ENCODE measurements at regions not wholly inside any gene's neighbourhood (a gene's known extent, or its start where the extent isn't known, plus 50 kb on each side); places are given as distances from the start of the nearest gene placed in this dataset.
"Not testable (repeated sequence)": the region's sequence is repeated elsewhere in the genome, so short reads cannot be mapped to it uniquely, and the experiment has no call there.

DNA sequence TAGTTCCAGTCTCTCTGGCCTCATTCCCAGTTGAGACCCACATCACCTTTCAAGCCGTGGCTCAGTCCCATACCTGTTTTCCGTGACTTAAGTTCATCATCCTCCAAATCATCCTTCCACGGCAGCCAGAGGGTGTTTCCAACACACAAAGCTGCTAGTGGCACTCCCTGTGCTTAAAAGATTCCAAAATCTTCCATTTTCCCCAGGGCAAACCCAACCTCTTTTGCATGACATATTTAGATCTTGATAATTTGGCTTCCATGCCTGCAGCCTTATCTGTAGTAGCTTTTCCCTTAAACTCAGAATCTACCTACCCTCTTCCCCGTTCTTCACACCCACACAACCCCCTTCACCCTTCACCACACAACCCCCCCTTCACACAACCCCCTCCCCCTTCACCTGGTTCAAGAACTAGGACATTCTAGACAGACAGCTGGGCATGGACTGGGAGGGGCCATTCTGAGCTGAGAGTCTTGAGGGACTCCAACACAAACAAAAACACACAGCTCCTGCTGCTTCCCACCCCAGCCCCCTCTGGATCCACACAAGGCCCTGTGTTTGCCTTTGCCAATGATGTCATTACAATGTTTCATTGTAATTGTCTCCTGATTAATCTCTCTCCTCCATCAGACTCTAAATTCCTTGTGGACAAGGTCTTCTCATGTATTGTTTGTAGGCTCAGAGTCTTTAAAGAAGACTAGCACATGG lies 268.2 kb downstream of the SH3GL2 start:
- DNase-seq, result no peak

DNA sequence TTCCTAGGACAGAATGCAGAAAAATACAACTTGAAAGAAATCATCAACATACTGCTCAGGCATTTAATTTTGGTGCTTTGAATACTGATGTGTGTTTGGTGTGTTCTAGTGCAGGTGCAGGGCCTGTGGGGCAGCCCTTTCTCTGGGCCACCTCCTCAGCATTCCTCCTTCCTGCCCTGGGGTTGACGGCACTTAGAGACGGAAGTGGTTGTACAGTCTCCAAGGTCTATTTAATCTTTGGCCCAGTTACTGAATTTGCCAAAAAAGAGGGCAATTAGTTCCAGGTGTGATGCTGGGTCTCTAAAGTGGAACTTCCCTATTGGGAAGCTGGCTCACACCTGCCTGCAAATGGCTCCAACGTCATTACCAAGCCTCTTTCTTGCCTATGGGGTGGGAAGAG lies 269.0 kb downstream of the SH3GL2 start:
- DNase-seq, result no peak

DNA sequence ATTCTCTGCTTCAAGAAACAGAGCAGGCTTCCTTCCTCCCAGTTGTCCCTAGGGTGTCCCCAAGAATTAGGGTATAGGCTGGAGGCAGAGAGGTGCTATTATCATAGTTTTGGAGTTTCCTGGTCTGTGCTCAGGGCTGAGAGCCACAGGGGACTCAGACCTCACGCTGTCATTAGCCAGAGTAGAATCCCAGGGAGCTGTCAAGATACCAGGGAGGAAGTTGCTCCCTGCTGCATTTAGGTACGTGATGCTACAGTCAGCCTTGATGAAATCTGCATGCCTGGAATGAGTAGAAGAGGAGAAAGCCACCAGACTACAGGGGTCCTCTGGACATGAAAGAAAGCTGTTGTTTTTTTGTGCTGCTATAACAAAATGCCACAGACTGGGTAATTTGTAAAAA lies 273.2 kb downstream of the SH3GL2 start:
- no peak for DNase-seq

DNA sequence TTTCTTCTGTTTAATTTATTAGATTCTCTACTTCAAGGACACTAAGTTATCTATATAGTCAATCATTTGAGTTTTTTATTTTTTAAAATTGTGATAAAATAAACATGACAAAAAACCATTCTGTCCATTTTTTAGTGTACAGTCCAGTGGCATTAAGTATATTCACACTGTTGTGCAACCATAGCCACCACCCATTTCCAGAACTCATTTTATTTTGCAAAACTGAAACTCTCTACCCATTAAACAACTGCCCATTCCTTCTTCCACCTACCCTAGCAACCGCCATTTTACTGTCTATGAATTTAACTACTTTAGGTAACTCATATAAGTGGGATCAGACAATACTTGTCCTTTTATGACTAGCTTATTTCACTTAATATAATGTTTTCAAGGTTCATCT lies 275.6 kb downstream of the SH3GL2 start:
- DNase-seq, result no peak

DNA sequence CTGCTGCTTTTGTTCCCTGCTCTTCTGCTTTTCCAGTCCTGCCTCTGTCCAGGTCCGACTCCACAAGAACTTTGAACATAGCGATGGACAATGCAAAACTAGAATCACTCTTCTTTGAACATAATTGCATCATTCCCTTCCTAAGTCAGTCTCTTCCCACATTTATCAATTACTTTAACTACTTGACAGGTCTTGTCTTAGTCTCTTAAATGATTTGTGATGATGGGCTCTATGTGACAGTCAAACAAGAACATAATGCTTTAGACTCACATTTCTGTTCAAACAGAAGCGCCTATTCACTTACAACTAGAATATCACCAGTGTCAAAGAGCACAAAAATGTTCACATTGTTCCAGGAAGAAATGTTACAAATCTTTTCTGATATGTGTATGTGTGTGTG lies 278.1 kb downstream of the SH3GL2 start:
- DNase-seq, result no peak

DNA sequence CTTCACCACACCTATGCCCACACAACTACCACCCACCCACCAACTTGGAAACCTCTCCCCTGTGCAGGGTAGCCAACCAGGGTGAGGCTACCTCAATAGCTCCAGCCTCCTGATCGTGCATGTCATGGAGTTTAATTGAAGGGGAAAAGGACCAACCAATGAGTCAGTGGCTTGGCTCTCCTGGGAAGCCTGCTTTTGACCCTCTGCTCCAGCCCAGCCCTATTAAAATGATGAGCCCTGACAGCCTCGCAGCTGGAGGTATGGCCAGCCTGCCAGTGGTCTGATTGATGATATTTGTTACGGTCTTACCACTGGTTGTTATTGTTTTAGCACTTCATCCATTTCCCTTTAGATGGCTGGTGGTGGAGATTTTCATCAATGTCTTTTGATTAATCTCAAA lies 280.4 kb downstream of the SH3GL2 start:
- no peak for DNase-seq

DNA sequence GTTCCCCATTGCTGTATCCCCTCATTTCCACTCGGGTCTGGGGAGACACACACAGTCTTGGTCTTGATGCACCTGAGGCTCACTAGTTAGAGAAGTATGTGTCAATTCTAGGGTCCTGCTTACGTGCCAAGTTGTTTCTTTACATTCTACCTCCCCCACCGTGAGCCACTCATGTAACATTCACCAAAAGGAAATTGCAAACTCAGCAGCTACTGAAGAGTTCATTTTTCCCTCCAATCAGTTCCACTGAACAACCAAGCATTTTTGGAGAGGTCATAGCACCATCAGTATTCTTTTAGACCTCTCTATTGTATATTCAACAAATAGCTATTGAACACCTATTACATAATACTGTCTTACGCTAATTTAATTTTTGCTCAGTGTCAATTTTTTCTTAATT lies 281.1 kb downstream of the SH3GL2 start:
- DNase-seq, result no peak

DNA sequence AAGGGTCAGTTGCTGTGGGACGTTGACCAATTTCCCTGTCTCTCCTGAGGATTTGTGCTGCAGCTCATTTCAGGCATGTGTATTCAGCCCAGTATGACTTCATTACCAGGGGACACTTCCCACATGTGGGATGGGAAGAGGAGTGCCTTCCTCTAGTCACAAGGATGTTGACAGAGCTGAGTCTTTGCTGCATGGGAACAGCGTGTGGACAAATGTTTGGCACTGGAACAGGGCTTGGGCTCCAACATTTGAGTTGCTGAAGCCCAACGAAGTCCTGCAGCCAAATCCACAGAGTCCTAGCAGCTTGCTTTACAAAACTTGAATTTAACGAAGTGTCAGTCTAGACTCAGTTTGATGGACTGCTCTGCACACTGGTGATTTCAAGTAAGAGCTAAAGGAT lies 283.2 kb downstream of the SH3GL2 start:
- DNase-seq, result no peak

DNA sequence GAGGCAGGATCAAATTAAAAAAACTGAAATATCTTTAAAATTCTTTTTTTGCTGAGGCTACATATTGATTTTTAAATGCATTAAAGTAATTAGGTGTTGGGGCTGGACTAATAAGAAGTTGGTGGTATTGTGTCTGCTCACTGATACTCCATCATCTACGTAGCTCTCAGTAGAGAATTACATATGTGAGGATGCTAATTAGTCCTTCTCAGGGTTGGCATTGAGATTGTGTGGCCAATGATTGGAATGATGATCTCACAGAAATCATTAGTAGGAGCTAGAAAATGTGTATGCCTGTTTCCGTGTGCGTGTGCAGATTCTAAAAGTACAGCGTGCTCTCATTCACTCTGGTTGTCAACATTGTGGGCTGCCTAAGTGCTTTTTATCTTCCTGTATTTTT lies 283.8 kb downstream of the SH3GL2 start:
- no peak for DNase-seq

DNA sequence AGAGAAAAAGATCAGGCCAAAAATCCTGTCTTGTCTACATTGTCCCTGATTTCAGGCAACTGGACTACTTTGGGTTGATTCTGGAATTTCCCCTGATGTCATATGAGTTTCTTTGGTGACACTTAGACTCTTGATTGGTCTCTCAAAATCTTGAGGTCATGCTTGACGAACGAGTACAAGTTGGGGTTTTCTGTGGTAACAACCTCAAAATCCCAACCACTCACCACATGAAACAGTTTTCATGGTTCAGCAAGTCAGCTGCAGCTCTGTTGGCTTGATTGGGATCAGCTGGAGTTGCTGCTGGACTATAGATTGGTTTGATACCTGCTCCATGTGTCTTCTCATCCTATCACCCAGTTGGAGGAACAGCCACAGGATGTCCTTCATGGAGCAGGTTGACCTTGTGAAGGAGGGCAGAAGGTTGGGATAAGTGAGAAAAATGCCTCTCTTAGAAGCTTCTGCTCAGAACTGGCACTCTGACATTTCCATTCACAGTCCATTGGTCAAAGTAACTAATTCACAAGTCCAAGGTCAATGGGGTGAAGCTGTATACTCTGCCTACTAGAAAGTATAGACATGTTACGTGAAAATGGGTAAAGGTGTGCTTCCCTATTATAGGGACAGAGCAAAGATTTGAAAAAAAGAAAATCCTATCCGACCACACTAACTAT lies 284.5 kb downstream of the SH3GL2 start:
- DNase-seq, result no peak

DNA sequence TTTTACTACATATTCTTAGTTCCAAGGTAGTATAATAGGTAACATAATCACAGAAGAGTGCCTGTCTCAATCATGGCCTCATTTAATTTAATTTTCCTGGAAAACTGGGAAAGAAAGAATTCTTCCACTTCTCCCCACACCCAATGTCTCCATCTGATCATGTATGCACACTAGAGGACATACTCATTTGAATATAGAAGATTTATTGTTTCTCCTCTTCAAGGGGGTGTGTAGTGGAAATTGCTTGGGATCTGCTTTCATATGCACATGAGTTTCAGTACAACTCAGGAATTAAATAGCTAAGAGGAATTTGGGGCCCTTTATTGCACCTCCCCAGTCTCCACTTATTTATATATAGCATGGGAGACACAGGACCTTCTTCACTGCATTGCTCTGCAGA lies 285.1 kb downstream of the SH3GL2 start:
- DNase-seq, result no peak

DNA sequence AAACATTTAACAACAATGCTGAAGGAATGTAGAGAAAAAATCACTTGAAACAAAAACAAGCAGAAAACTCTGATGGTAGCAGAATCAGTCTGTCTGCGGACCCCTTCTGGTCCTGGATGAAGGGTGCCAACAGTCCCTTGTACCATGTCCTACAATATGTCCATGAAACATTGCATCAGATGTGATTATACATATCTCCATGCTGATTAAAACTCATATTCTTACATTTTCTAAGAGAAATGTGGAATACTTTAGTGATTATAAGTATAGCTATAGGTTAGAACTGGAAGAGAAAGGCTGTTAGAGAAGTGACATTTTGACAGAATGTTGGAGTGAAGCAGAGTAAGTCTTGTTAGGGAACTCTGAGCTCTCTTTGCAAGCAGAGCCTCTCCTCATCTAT lies 286.1 kb downstream of the SH3GL2 start:
- no peak for DNase-seq

DNA sequence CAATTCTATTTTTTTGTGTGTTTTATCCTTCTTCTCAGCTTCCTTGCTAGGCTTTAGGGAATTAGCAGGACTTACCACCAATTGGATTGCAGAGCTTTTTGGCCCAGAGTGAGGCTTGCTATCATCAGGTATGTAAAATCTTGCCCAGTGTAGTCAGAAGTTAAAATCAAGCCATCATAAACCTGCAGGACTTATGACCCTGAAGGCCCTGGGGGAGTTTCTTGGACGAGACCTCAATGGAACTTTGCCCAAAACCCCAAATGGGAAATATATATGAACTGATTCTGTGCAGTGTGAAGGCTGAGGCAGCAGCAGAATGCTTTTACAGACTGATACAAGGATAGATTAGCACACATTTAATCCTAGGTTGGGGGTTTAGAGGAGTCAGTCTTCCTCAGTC lies 287.0 kb downstream of the SH3GL2 start:
- no peak for DNase-seq

DNA sequence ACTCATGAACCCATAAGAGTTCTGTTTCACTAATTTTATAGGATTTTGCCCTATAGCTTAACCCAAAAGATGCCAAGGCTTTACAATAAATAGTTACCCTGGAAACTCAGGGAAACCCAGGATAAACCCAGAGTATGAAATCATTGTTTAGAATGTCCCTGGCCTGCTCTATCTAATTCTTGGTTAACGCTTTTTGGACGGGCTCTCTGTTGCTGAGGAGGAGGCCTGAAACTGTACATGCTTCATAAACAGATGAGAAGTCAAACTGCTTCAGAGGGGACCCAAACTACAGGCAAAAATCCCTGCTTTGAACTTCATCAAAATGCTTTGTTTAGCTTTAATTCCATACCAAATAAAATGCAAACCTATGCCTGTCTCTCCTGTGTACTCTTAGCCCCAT lies 291.9 kb downstream of the SH3GL2 start:
- no peak for DNase-seq

DNA sequence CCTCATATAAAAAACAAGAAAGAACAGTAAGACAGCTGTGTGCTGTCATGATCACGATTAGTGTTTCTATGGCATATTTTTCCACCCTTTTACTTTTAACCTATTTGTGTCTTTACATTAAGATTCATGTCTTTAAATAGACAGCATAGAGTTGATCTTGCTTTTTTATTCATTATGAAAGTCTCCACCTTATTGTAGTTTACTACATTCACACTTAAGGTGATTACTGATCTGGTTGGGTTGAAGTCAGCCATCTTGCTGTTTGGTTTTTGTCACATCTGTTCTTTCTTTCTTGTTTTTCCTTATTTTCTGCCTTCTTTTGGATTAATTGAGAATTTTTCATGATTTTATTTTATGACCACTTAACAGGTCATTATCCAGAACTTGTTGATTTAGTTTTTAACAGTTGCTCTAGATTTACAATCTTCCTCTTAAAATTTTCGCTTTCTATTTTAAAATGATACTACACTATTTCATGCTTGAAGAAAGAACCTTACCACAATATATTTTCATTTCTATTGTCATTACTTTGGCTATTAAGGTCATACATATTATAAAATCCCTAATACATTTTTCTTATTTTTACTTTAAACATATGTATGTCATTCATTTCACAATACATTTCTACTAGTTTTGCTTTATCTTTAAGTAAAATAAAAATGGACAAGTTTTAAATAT lies 292.5 kb downstream of the SH3GL2 start:
- no peak for DNase-seq

DNA sequence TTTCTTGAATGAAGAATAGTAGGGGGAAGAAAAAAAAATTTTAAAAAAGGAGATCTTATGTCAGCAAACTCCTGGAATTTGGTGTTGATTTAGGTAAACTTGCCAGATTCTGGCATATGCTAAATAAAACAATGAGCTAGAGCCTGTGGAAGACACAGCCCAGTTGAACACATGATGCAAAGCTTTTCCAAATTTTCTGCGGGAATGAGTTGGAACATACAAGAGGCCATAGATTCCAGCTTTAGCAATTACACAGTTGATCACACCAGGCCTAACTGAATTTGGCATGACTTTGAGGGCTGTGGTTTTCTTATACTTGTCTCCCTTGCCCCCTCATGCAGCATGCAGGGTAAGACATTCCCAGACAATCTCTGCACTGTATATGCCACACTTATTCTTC lies 297.0 kb downstream of the SH3GL2 start:
- DNase-seq, result no peak

DNA sequence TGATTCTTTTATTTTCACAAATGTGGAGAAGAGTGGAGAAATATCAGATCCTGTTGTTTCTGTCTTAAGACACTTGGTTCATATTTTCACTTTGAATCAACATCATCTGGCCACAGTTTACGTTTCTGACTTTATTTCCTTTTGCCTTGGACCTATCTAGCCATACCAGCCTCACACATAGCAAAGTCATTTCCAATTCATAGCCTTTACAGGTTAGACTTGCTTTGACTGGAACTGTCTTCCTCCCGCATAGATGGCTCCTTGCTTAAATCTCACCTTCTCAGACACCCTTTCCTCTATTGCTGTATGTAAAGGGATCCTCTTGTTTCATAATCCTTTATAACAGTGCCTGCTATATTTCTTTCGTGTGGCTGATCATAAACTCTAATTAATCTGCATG lies 297.8 kb downstream of the SH3GL2 start:
- no peak for DNase-seq

DNA sequence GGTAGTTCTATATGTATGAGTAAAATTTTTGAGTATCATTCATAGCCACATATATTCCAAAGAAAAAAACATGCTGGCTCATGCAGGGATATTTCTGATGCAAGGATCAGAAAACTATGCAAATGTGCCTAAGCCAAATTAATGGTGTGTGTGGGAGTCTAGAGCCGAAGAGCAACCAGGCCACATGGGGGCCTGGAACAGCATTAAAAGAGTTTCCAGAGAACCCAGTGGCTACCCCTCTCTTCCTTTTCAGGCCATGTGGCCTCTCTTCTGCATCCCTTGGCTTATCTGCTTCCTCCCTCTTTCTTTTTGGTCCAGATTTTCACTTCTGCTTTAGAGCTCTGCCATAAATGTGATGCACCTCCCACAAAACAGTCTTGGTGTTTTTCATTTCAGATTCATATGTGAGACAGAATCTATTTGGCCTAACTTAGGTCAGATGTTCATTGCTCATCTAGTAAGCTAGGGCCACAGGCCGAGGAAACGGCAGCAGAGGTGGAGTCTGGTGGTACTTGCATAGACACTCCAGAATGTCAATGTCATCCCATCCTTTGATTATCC lies 300.0 kb downstream of the SH3GL2 start:
- DNase-seq, result no peak

DNA sequence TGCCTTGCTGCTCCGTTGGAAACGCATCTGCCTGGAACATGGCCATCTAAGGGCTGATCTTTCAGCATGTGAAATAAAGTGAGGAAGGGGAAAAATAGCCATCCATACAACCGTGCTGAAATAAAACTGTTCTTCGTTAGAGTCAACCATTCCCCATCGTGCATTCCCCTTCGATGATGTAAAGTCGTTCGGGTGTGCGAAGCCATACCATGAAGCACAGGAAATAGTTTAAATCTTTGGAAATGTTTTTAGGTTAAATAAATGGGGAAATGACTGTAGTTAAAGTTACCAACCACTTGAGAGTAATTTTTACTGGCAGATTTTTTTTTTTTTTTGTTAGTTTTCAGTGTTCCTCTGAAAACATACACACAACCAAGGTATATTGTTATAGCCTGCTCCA lies 302.5 kb downstream of the SH3GL2 start:
- DNase-seq, result no peak

DNA sequence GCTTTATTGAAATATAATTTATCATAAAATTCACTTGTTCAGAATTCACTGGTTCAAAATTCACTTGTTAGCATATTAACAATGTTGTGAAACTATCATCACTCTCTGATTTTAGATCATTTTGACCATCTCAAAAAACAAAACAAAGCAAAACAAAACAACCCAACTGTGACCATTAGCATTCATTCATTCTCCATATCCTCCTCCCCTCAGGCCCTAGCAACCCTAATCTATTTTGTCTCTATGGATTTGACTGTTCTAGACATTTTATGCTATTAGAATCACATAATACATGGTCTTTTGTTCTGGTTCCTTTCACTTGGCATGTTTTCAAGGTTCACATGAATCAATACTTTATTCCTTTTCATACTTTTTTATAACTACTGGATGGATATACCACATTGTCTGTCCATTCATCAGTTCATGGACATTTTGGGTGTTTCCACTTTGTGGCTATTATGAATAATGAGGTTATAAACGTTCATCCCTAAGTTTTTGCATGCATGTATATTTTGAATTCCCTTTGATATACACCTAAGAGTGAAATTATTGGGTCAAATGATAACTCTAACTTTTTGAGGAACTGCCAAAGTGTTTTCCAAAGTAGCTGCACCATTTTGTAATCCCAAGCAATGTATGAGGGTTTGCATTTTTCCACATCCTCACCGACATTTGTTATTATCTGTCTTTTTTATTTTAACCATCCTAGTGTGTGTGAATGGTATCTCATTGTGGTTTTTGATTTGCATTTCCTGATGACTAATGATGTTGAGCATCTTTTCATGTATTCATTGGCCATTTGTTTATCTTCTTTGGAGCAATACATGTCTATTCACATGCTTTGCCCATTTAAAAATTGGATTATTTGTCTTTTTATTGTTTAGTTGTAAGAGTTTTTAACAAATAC lies 304.1 kb downstream of the SH3GL2 start:
- no peak for DNase-seq

DNA sequence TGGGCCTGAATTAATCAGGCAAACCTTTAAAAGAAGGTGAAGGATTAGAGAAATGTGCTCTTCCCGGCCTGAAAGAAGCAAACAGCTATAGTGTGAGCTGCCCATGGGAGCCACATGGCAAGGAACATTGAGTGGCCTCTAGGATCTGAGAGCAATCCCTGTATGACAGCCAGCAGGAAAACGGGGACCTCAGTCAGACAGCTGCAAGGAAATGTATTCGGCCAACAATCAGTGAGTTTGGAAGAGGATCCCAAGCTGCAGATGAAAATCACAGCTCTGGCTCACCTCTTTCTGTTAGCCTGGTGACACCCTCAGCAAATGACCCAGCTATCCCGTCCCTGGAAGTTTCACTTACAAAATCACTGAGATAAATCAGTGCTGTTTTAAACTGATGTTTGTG lies 309.2 kb downstream of the SH3GL2 start:
- no peak for DNase-seq

DNA sequence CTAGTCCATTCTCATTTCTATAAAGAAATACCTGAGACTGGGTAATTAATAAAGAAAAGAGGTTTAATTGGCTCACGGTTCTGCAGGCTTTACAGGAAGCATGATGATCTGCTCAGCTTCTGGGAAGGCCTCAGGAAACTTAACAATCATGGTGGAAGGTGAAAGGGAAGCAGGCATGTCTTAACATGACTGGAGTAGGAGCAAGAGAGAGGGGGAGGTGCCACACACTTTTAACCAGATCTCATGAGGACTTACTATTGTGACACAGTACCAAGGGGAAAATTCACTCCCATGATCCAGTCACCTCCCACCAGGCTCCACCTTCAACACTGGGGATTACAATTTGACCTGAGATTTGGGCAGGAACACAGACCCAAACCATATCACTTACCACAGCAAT lies 310.1 kb downstream of the SH3GL2 start:
- DNase-seq, result not testable (repeated sequence)

Measured in NCI-H2029 (cell line).